Right lobe of liver (tissue), 6 donors: ENCODE measurements at regions not wholly inside any gene's neighbourhood (a gene's known extent, or its start where the extent isn't known, plus 50 kb on each side); places are given as distances from the start of the nearest gene placed in this dataset.
"Not testable (repeated sequence)": the region's sequence is repeated elsewhere in the genome, so short reads cannot be mapped to it uniquely, and the experiment has no call there.

Source experiments
- ATAC-seq, 4 donors: fragments of 200-7000 bp; cut with Tn5 transposase; one replicate each; pipeline ENCODE4 v1.9.1; 2020; ENCODE audit warnings: mild to moderate bottlenecking in 4 of 4, moderate library complexity in 4 of 4
- DNase-seq, 3 donors: peaks; one replicate each; pipeline ENCODE4 v3.0.0-alpha.2; 2020
- H3K27ac ChIP-seq, 3 donors: fragments of 200-600 bp; one replicate each; pipeline ENCODE4 v1.8.0; 2022
- H3K27me3 ChIP-seq, 2 donors: fragments of 200-600 bp; one replicate each; pipeline ENCODE4 v1.8.0; 2022
- H3K36me3 ChIP-seq, 4 donors: fragments of 200-600 bp; sonication (generic) in 1 of 4; one replicate each; pipeline versions ENCODE4 v1.5.1 to v1.8.0; 2017 to 2022; ENCODE audit warnings: control low read depth in 1 of 4
- H3K4me1 ChIP-seq, 4 donors: fragments of 200-600 bp; sonication (generic) in 1 of 4; one replicate each; pipeline versions ENCODE4 v1.5.1 to v1.8.0; 2017 to 2022; ENCODE audit warnings: control low read depth in 1 of 4
- H3K4me3 ChIP-seq, 3 donors: fragments of 200-600 bp; one replicate each; pipeline ENCODE4 v1.8.0; 2022
- H3K9me3 ChIP-seq, 4 donors: fragments of 200-600 bp; sonication (generic) in 1 of 4; one replicate each; pipeline versions ENCODE4 v1.5.1 to v1.8.0; 2017 to 2022; ENCODE audit warnings: control low read depth in 1 of 4
- CTCF ChIP-seq, 4 donors: fragments of 200-600 bp in 3 of 4; fragments of 450-650 bp in 1 of 4; IDR thresholded peaks; one replicate each; pipeline versions ENCODE4 v1.5.1 to v1.8.0; 2016 to 2022; ENCODE audit warnings: antibody characterized with exemption in 4 of 4, mild to moderate bottlenecking in 2 of 4
- POLR2A ChIP-seq: fragments of 450-650 bp; IDR thresholded peaks from one replicate; pipeline ENCODE4 v1.6.1; 2017; ENCODE audit warnings: antibody characterized with exemption, mild to moderate bottlenecking
- WGBS: methylation state at CpG from one replicate; pipeline ENCODE4 v1.1.6; 2018; ENCODE audit warnings: low coverage, low lambda C conversion rate; ENCODE audit not compliant: insufficient coverage; ENCODE audit errors: missing lambda C conversion rate; 5-methylcytosine and 5-hydroxymethylcytosine counted together
- intact Hi-C, 2 donors: fragments of 100-400 bp; cut with DNase I; formaldehyde crosslinking; loops; one replicate each; pipeline versions ENCODE4 v1.11.2 to v1.14.1; 2022
- donor health status: DM: no; HTN: yes; CAD: no.
- donor health status: DM: no; HTN: no; CAD: no.
- donor health status: DM: no; HTN: no; CAD: no.
- donor health status: DM: no; HTN: yes; CAD: no.
- donor health status: DM: no; HTN: yes; CAD: no.

GRCh38 chr6:78379982-78380381, 487.4 kb upstream of the IRAK1BP1 start:
- DNase-seq (no peak), ATAC-seq (no peak)
- Histone ChIP-seq H3K27me3 (no peaks in the 10 kb centered on the region), H3K4me1 (no peaks in the 10 kb centered on the region), H3K4me3 (no peak overlapping the region), H3K9me3 (no peaks in the 10 kb centered on the region), H3K27ac (no peak overlapping the region), H3K36me3 (no peaks in the 10 kb centered on the region)
- TF ChIP-seq POLR2A (no peak), CTCF (IDR thresholded peaks at IDR 0.05) (no peak)
- intact Hi-C loops = no loop called here

- ATAC-seq = no peak
- no peaks in the 10 kb centered on the region for H3K27me3 ChIP-seq
- no peaks in the 10 kb centered on the region for H3K36me3 ChIP-seq
- intact Hi-C loops = no loop called here
- no peak overlapping the region for H3K4me3 ChIP-seq
- no peaks in the 10 kb centered on the region for H3K4me1 ChIP-seq
- TF ChIP-seq CTCF (IDR thresholded peaks at IDR 0.05) (no peak), POLR2A (no peak)
- H3K27ac ChIP-seq = no peak overlapping the region
- no peak for DNase-seq
- no peaks in the 10 kb centered on the region for H3K9me3 ChIP-seq
- WGBS = 88% methylated on average over 2 of the region's 2 CpGs
Observed at GRCh38 chr6:78380541-78380940, 486.8 kb upstream of the IRAK1BP1 start.

GRCh38 chr6:78383968-78384367, 483.4 kb upstream of the IRAK1BP1 start:
- intact Hi-C loops = no loop called here
- DNase-seq (no peak), ATAC-seq (peak; percentile 72 to 97 (median 84))
- no peaks in the 10 kb centered on the region for H3K27me3 ChIP-seq
- H3K4me3 ChIP-seq = no peak overlapping the region
- no peaks in the 10 kb centered on the region for H3K4me1 ChIP-seq
- WGBS = 13% methylated on average over 2 of the region's 2 CpGs
- TF ChIP-seq POLR2A (no peak), CTCF (IDR thresholded peaks at IDR 0.05) (no peak)
- no peaks in the 10 kb centered on the region for H3K36me3 ChIP-seq
- H3K9me3 ChIP-seq = peaks cover 0 to 11% (median 0%) of the 10 kb centered on the region in 4 donors
- no peak overlapping the region for H3K27ac ChIP-seq

GRCh38 chr6:78386854-78387253, 480.5 kb upstream of the IRAK1BP1 start:
- DNase-seq, H3K27ac ChIP-seq, H3K4me1 ChIP-seq, H3K36me3 ChIP-seq, H3K4me3 ChIP-seq, H3K27me3 ChIP-seq, intact Hi-C loops, ATAC-seq: not testable (repeated sequence)
- peaks cover 0 to 13% (median 0%) of the 10 kb centered on the region in 4 donors for H3K9me3 ChIP-seq
- WGBS = 100% methylated on average over 2 of the region's 2 CpGs

GRCh38 chr6:78390066-78390465, 477.3 kb upstream of the IRAK1BP1 start:
- 29% methylated on average over 1 of the region's 1 CpG for WGBS
- Histone ChIP-seq H3K27ac (peak overlapping the region in 1 of 3 donors; percentile 65), H3K4me1 (no peaks in the 10 kb centered on the region), H3K4me3 (no peak overlapping the region), H3K36me3 (no peaks in the 10 kb centered on the region), H3K27me3 (no peaks in the 10 kb centered on the region), H3K9me3 (peaks cover 0 to 13% (median 0%) of the 10 kb centered on the region in 4 donors)
- DNase-seq (no peak), ATAC-seq (peak; percentile 91 to 99 (median 98))
- TF ChIP-seq POLR2A = no peak
- no peak for TF ChIP-seq CTCF (IDR thresholded peaks at IDR 0.05)
- intact Hi-C loops = no loop called here
